Activated effector memory CD4-positive, alpha-beta T cell treated with Interleukin-2 at 50 U/mL for 16 hours (primary cell): ENCODE measurements at regions not wholly inside any gene's neighbourhood (a gene's known extent, or its start where the extent isn't known, plus 50 kb on each side); places are given as distances from the start of the nearest gene placed in this dataset.
"Not testable (repeated sequence)": the region's sequence is repeated elsewhere in the genome, so short reads cannot be mapped to it uniquely, and the experiment has no call there.

ENCODE experiments used
- DNase-seq: peaks from one replicate; pipeline ENCODE4 v3.0.0-alpha.2; 2020

- no peak for DNase-seq
These were observed 162.5 kb upstream of the TLE4 start for GRCh38 chr9:79409182-79409823.

- DNase-seq, result no peak
These were observed 145.9 kb upstream of the TLE4 start for GRCh38 chr9:79425840-79426239.

- no peak for DNase-seq
These were observed 143.3 kb upstream of the TLE4 start for GRCh38 chr9:79428422-79428821.

- DNase-seq, result no peak
These were observed 141.1 kb upstream of the TLE4 start for GRCh38 chr9:79430619-79431018.

GRCh38 chr9:79431019-79431679 lies 140.6 kb upstream of the TLE4 start:
- DNase-seq, result no peak

- DNase-seq, result no peak
These were observed 139.3 kb upstream of the TLE4 start for GRCh38 chr9:79432485-79432884.

GRCh38 chr9:79433703-79434102 lies 138.1 kb upstream of the TLE4 start:
- DNase-seq, result no peak

- DNase-seq, result not testable (repeated sequence)
These were observed 132.5 kb upstream of the TLE4 start for GRCh38 chr9:79439221-79439620.

- no peak for DNase-seq
These were observed 125.0 kb upstream of the TLE4 start for GRCh38 chr9:79446523-79447307.

GRCh38 chr9:79447308-79447605 lies 124.5 kb upstream of the TLE4 start:
- no peak for DNase-seq

- no peak for DNase-seq
These were observed 124.0 kb upstream of the TLE4 start for GRCh38 chr9:79447762-79448161.

- no peak for DNase-seq
These were observed 119.5 kb upstream of the TLE4 start for GRCh38 chr9:79452265-79452664.

GRCh38 chr9:79461712-79462111 lies 110.1 kb upstream of the TLE4 start:
- DNase-seq, result no peak

GRCh38 chr9:79465156-79465555 lies 106.6 kb upstream of the TLE4 start:
- DNase-seq, result no peak

GRCh38 chr9:79469164-79469563 lies 102.6 kb upstream of the TLE4 start:
- DNase-seq, result no peak

- DNase-seq, result no peak
These were observed 100.8 kb upstream of the TLE4 start for GRCh38 chr9:79470954-79471353.

- no peak for DNase-seq
These were observed 99.9 kb upstream of the TLE4 start for GRCh38 chr9:79471580-79472543.

- no peak for DNase-seq
These were observed 98.1 kb upstream of the TLE4 start for GRCh38 chr9:79473704-79474103.

GRCh38 chr9:79477241-79477840 lies 94.4 kb upstream of the TLE4 start:
- DNase-seq, result no peak

GRCh38 chr9:79477955-79478771 lies 93.6 kb upstream of the TLE4 start:
- no peak for DNase-seq

- no peak for DNase-seq
These were observed 91.1 kb upstream of the TLE4 start for GRCh38 chr9:79480639-79481038.
